ENCODE measurements at regions not wholly inside any gene's neighbourhood (a gene's known extent, or its start where the extent isn't known, plus 50 kb on each side); places are given as distances from the start of the nearest gene placed in this dataset.

GRCh38 chr1:19581381-19581780, 62.7 kb upstream of the NBL1 start:
- no peak overlapping the region for H3K27ac Mint-ChIP-seq (ENCODE audit: unreplicated experiment)
- no peak for DNase-seq
- TF ChIP-seq CTCF (IDR thresholded peaks at IDR 0.05; ENCODE audit: insufficient read depth in 1 of 2, low read depth in 1 of 2, low read length in 1 of 2, severe bottlenecking in 1 of 2, unreplicated experiment in 1 of 2) = no peak
- Histone ChIP-seq H3K27me3 (replicated peaks; ENCODE audit: control insufficient read depth, insufficient read depth, low read length) (no peaks in the 10 kb centered on the region), H3K36me3 (ENCODE audit: control insufficient read depth, insufficient read depth, low read length) (no peaks in the 10 kb centered on the region), H3K9me3 (no peaks in the 10 kb centered on the region), H3K4me1 (no peaks in the 10 kb centered on the region), H3K4me3 (ENCODE audit: low read depth, low read length) (no peak overlapping the region)
- no peaks in the 10 kb centered on the region for H3K36me3 Mint-ChIP-seq (ENCODE audit: insufficient read depth, unreplicated experiment)
- intact Hi-C loops (cut with micrococcal nuclease; ENCODE audit: unreplicated experiment) = loop anchor here (5.0 kb wide), 2 partner anchors 94 to 189 kb away; partner anchors contain the start of gene CAPZB
- peaks cover 7% of the 10 kb centered on the region for H3K4me1 Mint-ChIP-seq (ENCODE audit: low read depth, unreplicated experiment)
- H3K9me3 Mint-ChIP-seq (ENCODE audit: unreplicated experiment) = no peaks in the 10 kb centered on the region
- CTCF ChIA-PET = interaction anchor here (1.4 kb wide), 2 partner anchors 94 to 136 kb away, joined by 6 to 11 read pairs; no protein-coding TSS in a partner anchor
- H3K27me3 Mint-ChIP-seq (ENCODE audit: insufficient read depth, unreplicated experiment) = no peaks in the 10 kb centered on the region
- H3K4me3 Mint-ChIP-seq (ENCODE audit: unreplicated experiment) = no peak overlapping the region
- BruUV-seq (replicated peaks) = no TSS peak
- POLR2A ChIA-PET = no interaction called here

GRCh38 chr1:19577561-19577960, 66.5 kb upstream of the NBL1 start:
- H3K27ac Mint-ChIP-seq (ENCODE audit: unreplicated experiment) = no peak overlapping the region
- Histone ChIP-seq H3K9me3 (no peaks in the 10 kb centered on the region), H3K4me3 (ENCODE audit: low read depth, low read length) (no peak overlapping the region), H3K36me3 (ENCODE audit: control insufficient read depth, insufficient read depth, low read length) (no peaks in the 10 kb centered on the region), H3K27me3 (replicated peaks; ENCODE audit: control insufficient read depth, insufficient read depth, low read length) (no peaks in the 10 kb centered on the region), H3K4me1 (no peaks in the 10 kb centered on the region)
- POLR2A ChIA-PET = no interaction called here
- intact Hi-C loops (cut with micrococcal nuclease; ENCODE audit: unreplicated experiment) = no loop called here
- no peak overlapping the region for H3K4me3 Mint-ChIP-seq (ENCODE audit: unreplicated experiment)
- no peak for TF ChIP-seq CTCF (IDR thresholded peaks at IDR 0.05; ENCODE audit: insufficient read depth in 1 of 2, low read depth in 1 of 2, low read length in 1 of 2, severe bottlenecking in 1 of 2, unreplicated experiment in 1 of 2)
- CTCF ChIA-PET = no interaction called here
- H3K36me3 Mint-ChIP-seq (ENCODE audit: insufficient read depth, unreplicated experiment) = no peaks in the 10 kb centered on the region
- no TSS peak for BruUV-seq (replicated peaks)
- no peaks in the 10 kb centered on the region for H3K27me3 Mint-ChIP-seq (ENCODE audit: insufficient read depth, unreplicated experiment)
- H3K4me1 Mint-ChIP-seq (ENCODE audit: low read depth, unreplicated experiment) = peaks cover 14% of the 10 kb centered on the region
- no peak for DNase-seq
- H3K9me3 Mint-ChIP-seq (ENCODE audit: unreplicated experiment) = no peaks in the 10 kb centered on the region

- CTCF ChIA-PET = no interaction called here
- Mint-ChIP-seq H3K36me3 (ENCODE audit: insufficient read depth, unreplicated experiment) (no peaks in the 10 kb centered on the region), H3K9me3 (ENCODE audit: unreplicated experiment) (no peaks in the 10 kb centered on the region), H3K27me3 (ENCODE audit: insufficient read depth, unreplicated experiment) (no peaks in the 10 kb centered on the region), H3K4me1 (ENCODE audit: low read depth, unreplicated experiment) (peaks cover 14% of the 10 kb centered on the region), H3K4me3 (ENCODE audit: unreplicated experiment) (no peak overlapping the region), H3K27ac (ENCODE audit: unreplicated experiment) (no peak overlapping the region)
- POLR2A ChIA-PET = no interaction called here
- BruUV-seq (replicated peaks) = no TSS peak
- Histone ChIP-seq H3K9me3 (no peaks in the 10 kb centered on the region), H3K4me3 (ENCODE audit: low read depth, low read length) (no peak overlapping the region), H3K27me3 (replicated peaks; ENCODE audit: control insufficient read depth, insufficient read depth, low read length) (no peaks in the 10 kb centered on the region), H3K36me3 (ENCODE audit: control insufficient read depth, insufficient read depth, low read length) (no peaks in the 10 kb centered on the region), H3K4me1 (no peaks in the 10 kb centered on the region)
- no peak for DNase-seq
- no peak for TF ChIP-seq CTCF (IDR thresholded peaks at IDR 0.05; ENCODE audit: insufficient read depth in 1 of 2, low read depth in 1 of 2, low read length in 1 of 2, severe bottlenecking in 1 of 2, unreplicated experiment in 1 of 2)
- intact Hi-C loops (cut with micrococcal nuclease; ENCODE audit: unreplicated experiment) = no loop called here
Observed at GRCh38 chr1:19577036-19577435, 67.1 kb upstream of the NBL1 start.

All from Caco-2 (cell line).